ENCODE measurements at regions not wholly inside any gene's neighbourhood (a gene's known extent, or its start where the extent isn't known, plus 50 kb on each side); places are given as distances from the start of the nearest gene placed in this dataset.

DNA sequence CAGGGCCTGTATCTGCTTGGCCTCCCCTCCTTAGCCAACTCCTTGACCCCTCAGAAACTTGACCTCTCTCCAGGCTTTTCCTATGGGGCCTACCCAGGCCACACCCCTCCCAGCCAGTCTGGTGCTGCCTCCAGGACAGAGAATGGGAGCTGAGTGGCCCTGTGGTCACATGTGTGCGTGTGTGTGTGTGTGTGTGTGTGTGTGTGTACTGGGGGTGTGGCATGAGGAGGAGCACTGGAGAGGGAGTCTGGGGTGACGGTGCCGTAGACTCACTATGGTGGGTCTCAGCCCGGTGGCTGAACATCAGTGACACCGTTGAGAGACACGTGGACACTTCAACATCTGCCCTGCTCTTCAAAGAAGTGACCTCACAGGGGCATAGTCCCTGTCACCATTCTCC is 180.4 kb downstream of the ENGASE start:
- Histone ChIP-seq H3K9me3 (no peaks in the 10 kb centered on the region), H3K4me2 (no peak overlapping the region), H3K27ac (no peak overlapping the region), H3K4me3 (no peak overlapping the region), H3K4me1 (no peaks in the 10 kb centered on the region; the same call in 2 of the 3 replicates)
- CTCF ChIA-PET, result interaction anchor here (1.3 kb wide), 1 partner anchor 48 kb away, joined by 3 read pairs; no protein-coding TSS in a partner anchor
- no peak for TF ChIP-seq NPAS2 (CRISPR knock-in tag; IDR thresholded peaks at IDR 0.05; ENCODE audit: borderline replicate concordance)
- TF ChIP-seq EHF (CRISPR knock-in tag; IDR thresholded peaks at IDR 0.05), result no peak
- no peak for TF ChIP-seq NR3C1 (IDR thresholded peaks at IDR 0.05)
- TF ChIP-seq JUN (IDR thresholded peaks at IDR 0.05), result no peak
- TF ChIP-seq, protein P1, sequence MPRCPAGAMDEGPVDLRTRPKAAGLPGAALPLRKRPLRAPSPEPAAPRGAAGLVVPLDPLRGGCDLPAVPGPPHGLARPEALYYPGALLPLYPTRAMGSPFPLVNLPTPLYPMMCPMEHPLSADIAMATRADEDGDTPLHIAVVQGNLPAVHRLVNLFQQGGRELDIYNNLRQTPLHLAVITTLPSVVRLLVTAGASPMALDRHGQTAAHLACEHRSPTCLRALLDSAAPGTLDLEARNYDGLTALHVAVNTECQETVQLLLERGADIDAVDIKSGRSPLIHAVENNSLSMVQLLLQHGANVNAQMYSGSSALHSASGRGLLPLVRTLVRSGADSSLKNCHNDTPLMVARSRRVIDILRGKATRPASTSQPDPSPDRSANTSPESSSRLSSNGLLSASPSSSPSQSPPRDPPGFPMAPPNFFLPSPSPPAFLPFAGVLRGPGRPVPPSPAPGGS (IDR thresholded peaks at IDR 0.05), result no peak
- TF ChIP-seq ZC3H11A (IDR thresholded peaks at IDR 0.05), result no peak
- POLR2A ChIA-PET, result no interaction called here
- FAIRE-seq (no peak), DNase-seq (ENCODE audit: low read depth in 1 of 2, low spot score in 1 of 2) (no peak), ATAC-seq (no peak)
- WGBS (ENCODE audit: missing lambda C conversion rate), result 77% methylated on average over 6 of the region's 6 CpGs

DNA sequence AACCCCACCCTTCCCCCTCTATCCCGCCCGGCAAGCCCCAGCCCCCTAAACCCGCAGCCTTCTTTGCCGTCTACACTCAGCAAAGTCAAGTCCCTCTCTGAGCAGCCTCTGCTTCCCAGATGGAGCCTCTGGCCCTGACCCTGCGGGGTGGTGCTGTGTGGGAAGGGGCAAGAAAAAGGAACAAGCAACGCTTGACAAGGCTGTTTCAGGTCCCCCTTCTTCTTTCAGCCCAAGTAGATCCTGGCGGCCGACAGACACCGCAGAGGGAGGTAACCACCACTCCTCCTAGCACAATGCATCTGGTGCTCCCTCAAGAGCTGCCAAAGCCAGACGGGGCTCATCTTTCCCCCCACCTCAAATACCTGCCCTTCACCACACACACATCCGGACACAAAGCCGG is 178.3 kb downstream of the ENGASE start:
- Histone ChIP-seq H3K27ac (no peak overlapping the region), H3K4me2 (no peak overlapping the region), H3K4me1 (no peaks in the 10 kb centered on the region; the same call in 2 of the 3 replicates), H3K4me3 (no peak overlapping the region), H3K9me3 (no peaks in the 10 kb centered on the region)
- no peak for FAIRE-seq
- no peak for ATAC-seq
- TF ChIP-seq CEBPB (IDR thresholded peaks at IDR 0.05) (no peak), ZFP36 (IDR thresholded peaks at IDR 0.05; ENCODE audit: borderline replicate concordance, partially characterized antibody) (no peak), KDM1A (IDR thresholded peaks at IDR 0.05; ENCODE audit: low read depth) (no peak), FOSL2 (IDR thresholded peaks at IDR 0.05) (no peak), FOSL2 (CRISPR knock-in tag; IDR thresholded peaks at IDR 0.05) (no peak), CBX8 (IDR thresholded peaks at IDR 0.05) (no peak), HDAC2 (IDR thresholded peaks at IDR 0.05) (no peak), HOXA7 (CRISPR knock-in tag; IDR thresholded peaks at IDR 0.05) (no peak), TP53 (CRISPR knock-in tag; IDR thresholded peaks at IDR 0.05) (no peak), NR3C1 (IDR thresholded peaks at IDR 0.05) (no peak), JUNB (IDR thresholded peaks at IDR 0.05) (no peak), EHMT2 (IDR thresholded peaks at IDR 0.05; ENCODE audit: low read depth) (no peak)
- TF ChIP-seq, protein P1 (IDR thresholded peaks at IDR 0.05), result no peak
- TF ChIP-seq, protein P2, sequence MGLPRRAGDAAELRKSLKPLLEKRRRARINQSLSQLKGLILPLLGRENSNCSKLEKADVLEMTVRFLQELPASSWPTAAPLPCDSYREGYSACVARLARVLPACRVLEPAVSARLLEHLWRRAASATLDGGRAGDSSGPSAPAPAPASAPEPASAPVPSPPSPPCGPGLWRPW (IDR thresholded peaks at IDR 0.05), result no peak
- CTCF ChIA-PET, result interaction anchor here (0.8 kb wide), 1 partner anchor 34 kb away, joined by 3 read pairs; no protein-coding TSS in a partner anchor
- WGBS (ENCODE audit: missing lambda C conversion rate), result 71% methylated on average over 12 of the region's 12 CpGs
- POLR2A ChIA-PET, result no interaction called here
- DNase-seq (ENCODE audit: low read depth in 1 of 2, low spot score in 1 of 2), result no peak

DNA sequence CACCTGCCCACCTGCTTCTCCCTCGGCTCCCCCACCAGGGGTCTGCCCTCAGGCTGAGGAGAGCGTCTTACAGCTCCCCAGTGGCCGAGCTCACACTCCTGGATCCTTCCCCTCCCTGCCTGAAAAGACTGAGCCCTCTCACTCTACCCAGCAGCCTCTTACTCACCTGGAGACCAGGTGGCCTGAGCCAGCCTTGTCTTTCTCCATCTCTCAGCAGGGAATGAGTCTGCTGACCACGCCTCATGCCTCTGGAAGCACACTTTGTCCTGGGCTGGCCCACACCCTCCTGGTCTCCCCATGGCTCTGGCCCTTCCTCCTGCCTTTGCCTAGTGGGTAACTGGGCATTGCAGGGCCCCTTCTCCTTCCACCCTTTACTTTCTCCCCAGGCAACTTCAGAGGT is 177.2 kb downstream of the ENGASE start:
- POLR2A ChIA-PET, result no interaction called here
- H3K4me3 ChIP-seq, result no peak overlapping the region
- no peak for FAIRE-seq
- no peak for TF ChIP-seq NR3C1 (IDR thresholded peaks at IDR 0.05)
- no peak for TF ChIP-seq ZSCAN20 (CRISPR knock-in tag; IDR thresholded peaks at IDR 0.05)
- TF ChIP-seq EHF (CRISPR knock-in tag; IDR thresholded peaks at IDR 0.05), result no peak
- TF ChIP-seq, protein P3, sequence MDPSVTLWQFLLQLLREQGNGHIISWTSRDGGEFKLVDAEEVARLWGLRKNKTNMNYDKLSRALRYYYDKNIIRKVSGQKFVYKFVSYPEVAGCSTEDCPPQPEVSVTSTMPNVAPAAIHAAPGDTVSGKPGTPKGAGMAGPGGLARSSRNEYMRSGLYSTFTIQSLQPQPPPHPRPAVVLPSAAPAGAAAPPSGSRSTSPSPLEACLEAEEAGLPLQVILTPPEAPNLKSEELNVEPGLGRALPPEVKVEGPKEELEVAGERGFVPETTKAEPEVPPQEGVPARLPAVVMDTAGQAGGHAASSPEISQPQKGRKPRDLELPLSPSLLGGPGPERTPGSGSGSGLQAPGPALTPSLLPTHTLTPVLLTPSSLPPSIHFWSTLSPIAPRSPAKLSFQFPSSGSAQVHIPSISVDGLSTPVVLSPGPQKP (IDR thresholded peaks at IDR 0.05; ENCODE audit: low read depth, low read length), result no peak
- TF ChIP-seq CEBPB (IDR thresholded peaks at IDR 0.05), result no peak
- no peak for TF ChIP-seq JUN (IDR thresholded peaks at IDR 0.05)
- TF ChIP-seq HOXA7 (CRISPR knock-in tag; IDR thresholded peaks at IDR 0.05), result no peak
- CTCF ChIA-PET, result interaction anchor here (0.8 kb wide), 1 partner anchor 33 kb away, joined by 3 read pairs; no protein-coding TSS in a partner anchor
- WGBS (ENCODE audit: missing lambda C conversion rate), result 51% methylated on average over 4 of the region's 4 CpGs
- no peaks in the 10 kb centered on the region for H3K9me3 ChIP-seq
- no peak for ATAC-seq
- H3K27ac ChIP-seq, result no peak overlapping the region
- no peak overlapping the region for H3K4me2 ChIP-seq
- no peak for DNase-seq (ENCODE audit: low read depth in 1 of 2, low spot score in 1 of 2)
- H3K4me1 ChIP-seq, result no peaks in the 10 kb centered on the region; the same call in 2 of the 3 replicates

All from A549 (cell line).